Stimulated activated naive CD8-positive, alpha-beta T cell treated with anti-CD3 and anti-CD28 coated beads, Interleukin-15, Interleukin-2, amounts not matched to agents 100 ng/mL and 50 ng/mL, for 24 hours (primary cell): ENCODE measurements at regions not wholly inside any gene's neighbourhood (a gene's known extent, or its start where the extent isn't known, plus 50 kb on each side); places are given as distances from the start of the nearest gene placed in this dataset.

ENCODE experiments used
- H3K27ac Mint-ChIP-seq: one replicate; pipeline ENCODE4 v1.8.0; 2021; ENCODE audit warnings: mild to moderate bottlenecking, mixed read lengths
- H3K27me3 Mint-ChIP-seq: one replicate; pipeline ENCODE4 v1.8.0; 2021; ENCODE audit warnings: mixed read lengths
- H3K36me3 Mint-ChIP-seq: one replicate; pipeline ENCODE4 v1.8.0; 2021; ENCODE audit warnings: low read depth, mixed read lengths
- H3K4me1 Mint-ChIP-seq: one replicate; pipeline ENCODE4 v1.8.0; 2021; ENCODE audit warnings: low read depth, mixed read lengths
- H3K4me3 Mint-ChIP-seq: one replicate; pipeline ENCODE4 v1.8.0; 2021; ENCODE audit warnings: mild to moderate bottlenecking, mixed read lengths
- H3K9me3 Mint-ChIP-seq: one replicate; pipeline ENCODE4 v1.8.0; 2021; ENCODE audit warnings: mixed read lengths

DNA sequence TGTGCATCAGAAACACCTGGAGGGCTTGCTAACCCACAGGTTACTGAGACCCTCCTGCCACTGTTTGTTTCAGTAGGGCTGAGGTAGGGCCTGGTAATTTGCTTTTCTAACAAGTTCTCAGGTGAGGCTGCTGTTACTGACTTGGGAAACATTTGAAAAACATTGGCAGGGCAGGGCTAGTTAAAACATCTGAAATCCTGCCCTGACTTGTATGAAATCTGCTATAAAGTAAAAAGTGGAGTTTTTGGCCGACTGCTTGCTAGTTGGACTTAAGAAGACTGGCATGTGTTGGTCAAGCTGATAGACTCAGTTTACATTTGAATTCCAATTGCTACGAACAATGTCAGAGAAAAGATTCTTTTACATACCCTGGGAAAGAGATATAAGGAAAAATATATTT lies 111.6 kb upstream of the DLX2 start:
- no peak overlapping the region for H3K27ac Mint-ChIP-seq
- no peaks in the 10 kb centered on the region for H3K36me3 Mint-ChIP-seq
- H3K4me1 Mint-ChIP-seq, result peaks cover 11% of the 10 kb centered on the region
- no peaks in the 10 kb centered on the region for H3K27me3 Mint-ChIP-seq
- no peaks in the 10 kb centered on the region for H3K9me3 Mint-ChIP-seq
- H3K4me3 Mint-ChIP-seq, result no peak overlapping the region

DNA sequence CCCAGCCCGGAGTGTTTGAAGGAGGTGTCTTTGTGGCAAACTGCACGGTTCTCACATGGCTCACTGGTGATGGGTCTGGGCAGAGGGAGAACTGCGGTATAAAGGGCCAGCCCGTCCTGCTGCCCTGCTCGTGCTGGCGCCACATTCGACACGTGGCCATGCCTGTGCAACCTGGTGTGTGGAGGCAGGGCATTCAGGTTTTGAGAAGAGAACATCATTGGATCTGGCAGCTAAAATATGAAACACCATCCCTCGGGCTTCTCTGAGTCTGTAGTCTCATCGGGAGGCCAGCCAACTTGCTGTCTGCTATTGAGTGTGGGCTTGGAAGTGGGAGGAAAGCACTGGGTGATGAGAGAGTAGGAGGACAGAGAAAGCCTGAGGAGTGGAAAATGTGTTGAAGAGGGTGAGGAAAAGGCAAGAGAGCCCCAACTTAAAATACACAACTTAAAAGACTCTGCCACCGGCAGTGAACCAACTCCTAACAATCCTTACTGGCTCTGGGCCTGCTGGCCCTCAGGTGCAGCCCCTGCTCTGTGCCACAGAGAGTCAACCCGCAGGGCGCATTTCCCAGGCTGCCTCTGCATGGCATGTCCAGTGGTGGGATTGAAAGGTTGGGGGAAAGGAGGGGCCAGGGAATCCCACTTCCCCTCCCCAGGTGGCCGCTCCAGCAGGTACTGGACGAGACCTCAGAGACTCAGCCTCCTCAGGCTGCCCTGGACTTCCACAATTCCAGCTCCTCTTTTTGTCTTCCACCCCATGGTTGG lies 112.7 kb upstream of the DLX2 start:
- Mint-ChIP-seq H3K27me3 (no peaks in the 10 kb centered on the region), H3K4me1 (peaks cover 11% of the 10 kb centered on the region), H3K27ac (no peak overlapping the region), H3K4me3 (no peak overlapping the region), H3K36me3 (no peaks in the 10 kb centered on the region), H3K9me3 (no peaks in the 10 kb centered on the region)

DNA sequence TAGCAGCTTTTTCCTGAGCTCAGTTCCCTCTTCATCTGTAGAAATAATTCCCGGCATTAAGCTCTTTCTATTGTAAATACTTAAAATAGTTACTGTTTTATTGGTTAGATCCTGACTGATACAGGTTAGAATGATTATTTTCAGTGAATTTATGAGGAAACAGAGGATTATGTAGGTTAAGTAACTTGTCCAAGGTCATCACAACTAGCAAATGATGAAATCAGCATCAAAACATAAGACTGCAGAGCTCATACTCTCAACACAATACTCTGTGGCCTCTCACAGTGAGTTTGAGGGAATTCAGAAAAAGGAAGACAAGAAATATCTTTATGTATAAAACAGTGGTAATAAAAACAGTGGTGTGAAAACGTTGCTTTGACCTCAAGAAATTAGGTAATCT lies 113.2 kb upstream of the DLX2 start:
- Mint-ChIP-seq H3K36me3 (no peaks in the 10 kb centered on the region), H3K27ac (no peak overlapping the region), H3K27me3 (no peaks in the 10 kb centered on the region), H3K9me3 (no peaks in the 10 kb centered on the region), H3K4me1 (peaks cover 11% of the 10 kb centered on the region), H3K4me3 (no peak overlapping the region)

DNA sequence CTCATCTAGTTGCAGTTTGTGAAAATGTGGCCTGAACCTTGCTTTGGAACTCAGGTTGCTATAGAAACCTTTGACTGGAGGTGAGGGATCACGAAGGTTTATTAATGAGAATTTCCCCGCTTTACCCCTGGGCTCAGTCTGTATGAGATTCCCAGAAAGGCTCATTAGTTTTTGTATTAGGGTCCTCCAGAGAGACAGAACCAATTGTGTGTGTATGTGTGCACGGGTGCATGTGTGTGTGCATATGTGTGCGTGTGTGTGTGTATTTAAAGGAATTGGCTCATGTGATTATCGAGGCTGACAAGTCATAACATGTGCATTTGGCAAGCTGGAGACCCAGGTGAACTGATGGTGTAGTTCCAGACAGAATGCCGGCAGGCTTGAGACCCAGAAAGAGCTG lies 113.8 kb upstream of the DLX2 start:
- Mint-ChIP-seq H3K4me3 (no peak overlapping the region), H3K27ac (no peak overlapping the region), H3K4me1 (peaks cover 11% of the 10 kb centered on the region), H3K36me3 (no peaks in the 10 kb centered on the region), H3K27me3 (no peaks in the 10 kb centered on the region), H3K9me3 (no peaks in the 10 kb centered on the region)

DNA sequence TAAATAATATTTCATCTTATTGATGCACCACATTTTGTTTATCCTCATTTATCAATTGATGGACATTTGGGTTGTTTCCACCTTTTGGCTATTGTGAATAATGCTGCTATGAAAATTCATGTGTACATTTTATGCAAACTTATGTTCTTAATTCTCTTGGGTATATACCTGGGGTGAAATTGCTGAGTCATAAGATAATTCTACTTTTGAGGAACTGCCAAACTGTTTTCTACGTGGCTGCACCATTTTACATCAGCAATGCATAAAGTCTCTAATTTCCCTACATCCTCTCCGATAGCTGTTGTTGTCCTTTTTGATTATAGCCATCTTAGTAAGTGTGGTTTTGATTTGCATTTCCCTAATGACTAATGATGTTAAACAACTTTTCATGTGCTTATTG lies 116.5 kb upstream of the DLX2 start:
- no peak overlapping the region for H3K27ac Mint-ChIP-seq
- no peaks in the 10 kb centered on the region for H3K9me3 Mint-ChIP-seq
- no peak overlapping the region for H3K4me3 Mint-ChIP-seq
- H3K36me3 Mint-ChIP-seq, result no peaks in the 10 kb centered on the region
- H3K27me3 Mint-ChIP-seq, result no peaks in the 10 kb centered on the region
- peaks cover 16% of the 10 kb centered on the region for H3K4me1 Mint-ChIP-seq

DNA sequence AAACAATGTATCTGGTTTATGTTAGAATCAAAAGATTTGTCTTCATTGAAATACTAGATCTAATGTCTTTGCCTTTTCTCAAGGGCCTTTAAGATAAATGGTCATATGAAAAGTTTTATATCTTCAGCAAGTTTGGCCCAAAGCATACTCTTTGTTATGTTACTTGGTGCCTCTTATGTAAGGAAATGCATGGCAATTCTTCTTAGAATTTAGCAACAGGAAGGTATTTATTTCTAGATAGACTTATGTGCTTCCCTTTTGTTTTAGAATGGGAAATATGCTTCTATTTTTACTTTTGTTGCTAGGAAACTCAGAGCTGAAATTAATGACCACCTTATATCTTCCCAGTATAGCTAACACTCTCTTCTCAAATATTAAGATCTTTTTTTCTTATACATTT lies 117.4 kb upstream of the DLX2 start:
- Mint-ChIP-seq H3K27me3 (no peaks in the 10 kb centered on the region), H3K36me3 (no peaks in the 10 kb centered on the region), H3K4me1 (peaks cover 20% of the 10 kb centered on the region), H3K4me3 (no peak overlapping the region), H3K27ac (no peak overlapping the region), H3K9me3 (no peaks in the 10 kb centered on the region)

DNA sequence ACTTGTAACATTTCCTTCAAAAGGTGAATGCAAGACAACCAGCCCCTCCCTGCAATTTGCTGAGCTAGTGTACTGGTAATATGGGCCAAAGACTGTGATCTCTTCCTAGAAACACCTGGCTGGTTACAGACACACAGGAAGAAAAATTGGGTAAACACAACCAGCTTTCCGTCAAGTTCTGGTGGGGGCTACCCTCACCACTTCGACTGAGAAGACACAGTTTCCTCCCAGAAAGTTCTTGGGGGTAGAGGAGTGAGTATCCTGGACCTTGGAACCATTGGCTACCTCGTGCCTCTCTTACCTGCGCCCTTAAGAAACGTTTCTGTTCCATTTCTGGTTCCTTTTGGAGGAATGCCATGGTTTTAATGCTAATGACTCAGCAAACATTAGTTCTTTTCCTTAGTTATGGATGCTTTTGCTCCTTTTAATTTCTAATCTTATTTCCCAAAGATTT lies 120.9 kb upstream of the DLX2 start:
- Mint-ChIP-seq H3K27ac (no peak overlapping the region), H3K36me3 (no peaks in the 10 kb centered on the region), H3K4me1 (peaks cover 20% of the 10 kb centered on the region), H3K27me3 (no peaks in the 10 kb centered on the region), H3K4me3 (no peak overlapping the region), H3K9me3 (no peaks in the 10 kb centered on the region)

DNA sequence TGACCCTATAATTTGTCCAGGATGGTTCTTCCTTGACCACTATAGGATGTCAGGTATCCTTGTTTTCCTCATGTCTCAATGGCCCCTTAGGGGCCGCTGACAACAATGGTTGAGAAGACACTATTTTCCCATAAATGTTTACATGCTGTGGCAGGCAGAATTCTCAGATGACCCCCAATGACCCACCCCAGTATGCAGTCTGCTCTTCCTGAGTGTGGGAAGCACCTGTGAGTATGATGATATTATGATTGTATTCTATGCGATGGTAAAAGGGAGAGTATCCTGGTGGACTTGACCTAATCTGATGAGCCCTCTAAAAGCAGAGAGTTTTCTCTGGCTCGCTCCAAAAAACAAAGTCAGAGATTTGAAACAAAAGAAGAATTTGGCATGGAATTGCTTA lies 123.1 kb upstream of the DLX2 start:
- no peaks in the 10 kb centered on the region for H3K36me3 Mint-ChIP-seq
- no peak overlapping the region for H3K4me3 Mint-ChIP-seq
- no peak overlapping the region for H3K27ac Mint-ChIP-seq
- no peaks in the 10 kb centered on the region for H3K9me3 Mint-ChIP-seq
- H3K4me1 Mint-ChIP-seq, result peaks cover 20% of the 10 kb centered on the region
- H3K27me3 Mint-ChIP-seq, result no peaks in the 10 kb centered on the region

DNA sequence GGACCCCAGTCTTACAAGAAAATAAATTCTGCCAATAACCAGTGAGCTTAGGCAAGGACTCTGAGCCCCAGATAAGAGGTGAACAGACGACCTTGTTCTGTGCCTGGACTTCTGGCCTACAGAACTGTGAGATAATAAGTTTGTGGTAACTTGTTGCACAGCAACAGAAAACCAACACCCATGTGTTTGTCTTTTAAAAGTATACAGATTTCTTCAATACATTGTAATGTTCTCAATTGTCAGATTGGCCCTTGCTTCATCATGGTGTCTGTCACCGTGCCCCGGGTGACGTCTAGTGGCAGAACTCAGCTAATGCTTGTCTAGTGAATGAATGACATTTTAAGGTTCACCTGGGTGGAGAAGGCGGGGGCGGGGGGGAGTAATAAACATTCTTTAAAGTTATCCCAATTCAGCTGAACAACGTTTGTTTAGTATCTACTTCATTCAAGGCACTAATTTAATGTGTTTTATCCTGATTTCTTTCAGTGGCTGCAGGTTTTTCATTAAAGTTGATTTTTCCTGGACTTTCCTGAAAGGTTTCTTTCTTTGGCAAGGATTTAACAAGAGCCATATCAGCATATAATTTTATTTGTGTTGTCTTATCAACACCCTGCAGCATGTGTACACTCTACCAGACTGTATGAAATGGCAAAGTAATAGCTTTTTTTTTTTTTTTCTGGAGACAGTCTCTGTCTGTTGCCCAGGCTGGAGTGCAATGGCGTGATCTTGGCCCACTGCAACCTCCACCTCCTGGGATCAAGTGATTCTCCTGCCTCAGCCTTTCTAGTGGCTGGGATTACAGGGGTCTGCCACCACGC lies 123.8 kb upstream of the DLX2 start:
- no peaks in the 10 kb centered on the region for H3K27me3 Mint-ChIP-seq
- H3K27ac Mint-ChIP-seq, result no peak overlapping the region
- H3K9me3 Mint-ChIP-seq, result no peaks in the 10 kb centered on the region
- peaks cover 20% of the 10 kb centered on the region for H3K4me1 Mint-ChIP-seq
- no peak overlapping the region for H3K4me3 Mint-ChIP-seq
- no peaks in the 10 kb centered on the region for H3K36me3 Mint-ChIP-seq

DNA sequence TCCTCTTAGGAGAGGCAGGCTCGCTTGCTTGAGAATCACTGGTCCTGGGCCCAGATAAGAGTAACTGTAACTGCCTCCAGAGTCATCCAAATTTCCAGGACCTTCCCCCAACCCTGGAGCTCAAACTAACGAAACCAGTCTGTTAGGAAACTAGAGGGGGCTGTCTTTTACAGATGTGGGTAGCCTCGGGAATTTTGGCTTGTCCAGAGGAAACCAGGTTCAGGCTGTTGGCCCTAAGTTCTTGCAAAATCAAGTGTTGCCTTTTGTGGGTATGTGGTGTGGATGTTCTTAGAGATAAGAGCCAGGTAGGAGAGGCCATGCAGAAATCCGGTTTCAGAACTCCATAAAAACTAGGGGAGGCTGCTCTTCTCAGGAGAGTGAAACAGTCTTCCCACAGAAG lies 125.0 kb upstream of the DLX2 start:
- no peak overlapping the region for H3K27ac Mint-ChIP-seq
- H3K4me1 Mint-ChIP-seq, result peaks cover 16% of the 10 kb centered on the region
- H3K9me3 Mint-ChIP-seq, result no peaks in the 10 kb centered on the region
- H3K36me3 Mint-ChIP-seq, result no peaks in the 10 kb centered on the region
- no peaks in the 10 kb centered on the region for H3K27me3 Mint-ChIP-seq
- no peak overlapping the region for H3K4me3 Mint-ChIP-seq

DNA sequence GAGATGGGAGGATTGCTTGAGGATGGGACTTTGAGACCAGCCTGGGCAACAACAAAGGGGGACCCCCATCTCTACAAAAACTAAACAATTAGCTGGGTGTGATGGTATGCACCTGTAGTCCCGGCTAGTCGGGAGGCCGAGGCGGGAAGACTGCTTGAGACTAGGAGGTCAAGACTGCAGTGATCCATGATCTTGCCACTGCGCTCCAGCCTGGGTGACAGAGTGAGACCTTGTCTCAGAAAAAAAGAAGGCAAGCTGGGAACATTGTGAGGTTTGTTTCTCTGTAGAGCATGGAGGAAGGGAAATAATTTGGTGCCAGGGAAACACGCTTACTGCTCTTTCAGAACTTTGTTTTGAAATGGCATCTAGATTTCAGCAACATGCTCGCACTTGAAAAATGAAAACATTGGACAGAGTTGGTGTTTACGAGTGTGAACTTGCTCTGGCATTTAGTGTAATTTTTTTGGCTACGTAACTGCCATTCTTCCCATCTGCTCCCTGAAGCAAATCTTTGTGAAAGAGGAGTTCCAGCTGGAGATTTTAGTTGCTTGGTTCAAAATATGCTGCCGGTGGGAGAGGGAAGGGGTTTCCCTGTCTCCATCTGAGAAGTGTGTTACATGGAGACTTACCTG lies 125.6 kb upstream of the DLX2 start:
- H3K27me3 Mint-ChIP-seq, result peaks cover 3% of the 10 kb centered on the region
- no peak overlapping the region for H3K4me3 Mint-ChIP-seq
- peaks cover 10% of the 10 kb centered on the region for H3K4me1 Mint-ChIP-seq
- no peak overlapping the region for H3K27ac Mint-ChIP-seq
- H3K36me3 Mint-ChIP-seq, result no peaks in the 10 kb centered on the region
- H3K9me3 Mint-ChIP-seq, result no peaks in the 10 kb centered on the region

DNA sequence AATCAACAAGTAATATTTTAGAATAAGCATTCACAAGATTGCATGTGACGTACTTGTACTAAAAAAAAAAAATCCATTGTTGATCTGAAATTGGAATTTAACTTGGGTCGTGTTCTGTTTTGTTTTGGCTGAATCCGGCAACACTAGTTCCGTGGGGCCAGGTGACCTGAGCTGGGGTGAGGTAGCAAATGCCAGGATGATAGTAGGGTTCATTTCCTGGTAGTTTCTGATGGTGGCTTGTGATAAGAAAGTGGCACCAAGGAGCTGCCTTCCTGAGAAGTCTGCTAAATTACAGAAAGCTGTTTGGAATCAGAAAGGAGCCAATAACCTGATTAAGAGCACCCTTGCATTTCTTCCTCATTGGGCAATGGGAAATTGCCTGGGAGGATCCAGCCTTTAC lies 126.4 kb upstream of the DLX2 start:
- Mint-ChIP-seq H3K27ac (no peak overlapping the region), H3K36me3 (no peaks in the 10 kb centered on the region), H3K9me3 (no peaks in the 10 kb centered on the region), H3K4me3 (no peak overlapping the region), H3K27me3 (peaks cover 11% of the 10 kb centered on the region), H3K4me1 (peaks cover 5% of the 10 kb centered on the region)

DNA sequence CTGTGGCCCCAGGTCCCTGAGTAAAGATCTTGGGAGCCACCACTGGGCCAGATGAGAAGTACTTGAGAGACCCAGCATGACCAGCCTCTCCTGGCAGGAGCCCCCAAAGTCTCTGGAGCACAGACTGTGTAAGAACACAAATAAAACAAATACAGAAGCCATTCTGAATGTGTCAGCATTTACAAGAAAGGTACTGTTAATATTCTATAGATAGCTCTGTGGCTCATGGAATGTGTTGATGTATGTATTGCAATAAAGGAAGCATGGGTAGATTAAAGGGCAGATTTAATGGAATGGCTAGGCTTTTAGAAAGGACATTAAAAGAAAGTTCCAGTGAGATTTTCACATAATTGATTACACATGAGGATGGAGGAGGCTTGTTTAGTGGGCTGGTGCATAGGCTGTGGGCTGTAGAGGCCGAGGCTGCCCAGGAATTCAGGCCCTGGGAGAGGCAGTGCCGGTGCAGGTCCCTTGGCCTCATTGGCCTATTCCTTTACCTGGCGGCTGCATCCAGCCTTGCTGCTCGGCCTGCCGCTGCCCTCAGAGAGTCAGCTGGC lies 127.7 kb upstream of the DLX2 start:
- peaks cover 12% of the 10 kb centered on the region for H3K4me1 Mint-ChIP-seq
- H3K27me3 Mint-ChIP-seq, result peaks cover 24% of the 10 kb centered on the region
- no peaks in the 10 kb centered on the region for H3K36me3 Mint-ChIP-seq
- no peaks in the 10 kb centered on the region for H3K9me3 Mint-ChIP-seq
- no peak overlapping the region for H3K27ac Mint-ChIP-seq
- no peak overlapping the region for H3K4me3 Mint-ChIP-seq

DNA sequence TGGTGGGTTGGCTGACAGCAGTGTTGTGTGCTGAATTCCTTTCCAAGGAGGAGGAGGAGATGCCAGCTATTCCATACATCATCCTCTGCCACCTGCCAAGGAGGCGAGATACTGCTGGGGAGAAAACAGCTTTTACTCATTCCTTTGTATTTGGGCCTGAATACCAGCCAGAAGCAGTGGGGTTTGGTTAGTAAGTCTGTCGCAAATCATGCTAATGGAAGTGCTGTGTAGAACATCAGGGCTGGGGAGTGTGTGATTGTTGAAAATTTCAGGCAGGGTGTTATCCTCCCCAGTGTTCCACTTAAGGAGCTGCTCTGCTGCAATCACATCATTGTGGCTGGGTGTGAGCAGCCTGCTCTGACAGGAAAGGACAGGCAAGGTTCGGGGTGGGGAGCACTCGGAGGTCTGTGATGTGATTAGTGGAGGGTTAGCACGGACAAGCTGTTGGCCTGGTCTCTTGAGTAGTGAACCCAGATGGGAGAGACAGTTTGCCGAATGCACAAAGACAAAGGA lies 128.2 kb upstream of the DLX2 start:
- no peak overlapping the region for H3K4me3 Mint-ChIP-seq
- H3K4me1 Mint-ChIP-seq, result peaks cover 15% of the 10 kb centered on the region
- no peak overlapping the region for H3K27ac Mint-ChIP-seq
- no peaks in the 10 kb centered on the region for H3K9me3 Mint-ChIP-seq
- peaks cover 28% of the 10 kb centered on the region for H3K27me3 Mint-ChIP-seq
- no peaks in the 10 kb centered on the region for H3K36me3 Mint-ChIP-seq

DNA sequence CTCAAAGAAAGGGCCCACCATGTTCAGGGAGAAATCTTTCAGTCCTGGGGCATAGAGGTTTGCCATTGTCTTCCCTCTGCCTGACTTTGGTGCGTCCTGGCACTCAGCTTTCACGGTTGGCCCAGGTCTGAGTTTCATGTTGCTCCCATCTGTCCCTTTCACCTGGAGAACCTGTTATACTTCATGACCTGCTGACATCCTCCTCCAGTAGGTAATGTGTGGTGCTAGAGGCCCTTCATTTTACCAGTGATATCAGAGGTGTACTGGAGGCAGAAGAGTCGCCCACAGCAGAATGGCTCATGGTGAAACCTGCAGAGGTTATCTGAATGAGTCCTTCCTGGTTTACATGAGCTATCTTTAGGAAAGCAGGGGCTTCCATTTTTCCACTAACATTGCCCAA lies 128.8 kb upstream of the DLX2 start:
- H3K27ac Mint-ChIP-seq, result no peak overlapping the region
- H3K4me1 Mint-ChIP-seq, result peaks cover 15% of the 10 kb centered on the region
- no peaks in the 10 kb centered on the region for H3K9me3 Mint-ChIP-seq
- no peaks in the 10 kb centered on the region for H3K36me3 Mint-ChIP-seq
- H3K27me3 Mint-ChIP-seq, result peaks cover 34% of the 10 kb centered on the region
- no peak overlapping the region for H3K4me3 Mint-ChIP-seq
